HG02798 (cell line): ENCODE measurements at regions not wholly inside any gene's neighbourhood (a gene's known extent, or its start where the extent isn't known, plus 50 kb on each side); places are given as distances from the start of the nearest gene placed in this dataset.
A peak's percentile ranks its signal among the peaks of the same experiment; 100 is the strongest.

ENCODE experiments used
- ATAC-seq: cut with Tn5 transposase; IDR thresholded peaks from one replicate; pipeline ENCODE4 v1.9.1; 2021; ENCODE audit warnings: mild to moderate bottlenecking; ENCODE audit not compliant: unreplicated experiment, poor library complexity

DNA sequence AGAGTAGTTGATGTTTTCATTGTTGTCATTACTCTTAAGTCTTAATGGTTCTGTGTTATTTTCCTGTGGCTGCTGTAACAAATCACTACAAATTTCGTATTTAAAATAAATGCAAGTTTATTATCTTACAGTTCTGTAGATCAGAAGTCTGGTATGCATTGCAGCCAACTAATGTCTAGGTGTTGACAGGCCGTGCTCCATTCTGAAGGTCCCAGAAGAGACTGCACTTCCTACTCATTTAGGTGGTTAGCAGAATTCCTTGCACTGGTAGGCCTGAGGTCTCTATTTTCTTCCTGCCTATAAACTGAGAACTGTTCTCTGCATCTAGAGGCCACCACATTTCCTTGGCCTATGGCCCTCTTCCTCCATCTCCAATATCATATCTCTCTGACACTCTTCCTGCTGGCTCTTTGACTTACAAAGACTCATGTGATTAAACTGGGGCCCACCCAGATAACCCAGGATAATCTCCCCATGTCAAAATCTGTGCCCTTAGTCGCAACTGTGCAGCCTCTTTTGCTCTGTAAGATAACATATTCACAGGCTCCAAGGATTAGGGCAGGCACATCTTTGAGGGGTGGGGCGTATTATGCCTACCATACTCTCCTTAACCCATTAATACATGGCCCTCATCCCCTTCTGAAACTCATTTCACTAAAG is 468.4 kb downstream of the FOXO1 start:
- no peak for ATAC-seq

DNA sequence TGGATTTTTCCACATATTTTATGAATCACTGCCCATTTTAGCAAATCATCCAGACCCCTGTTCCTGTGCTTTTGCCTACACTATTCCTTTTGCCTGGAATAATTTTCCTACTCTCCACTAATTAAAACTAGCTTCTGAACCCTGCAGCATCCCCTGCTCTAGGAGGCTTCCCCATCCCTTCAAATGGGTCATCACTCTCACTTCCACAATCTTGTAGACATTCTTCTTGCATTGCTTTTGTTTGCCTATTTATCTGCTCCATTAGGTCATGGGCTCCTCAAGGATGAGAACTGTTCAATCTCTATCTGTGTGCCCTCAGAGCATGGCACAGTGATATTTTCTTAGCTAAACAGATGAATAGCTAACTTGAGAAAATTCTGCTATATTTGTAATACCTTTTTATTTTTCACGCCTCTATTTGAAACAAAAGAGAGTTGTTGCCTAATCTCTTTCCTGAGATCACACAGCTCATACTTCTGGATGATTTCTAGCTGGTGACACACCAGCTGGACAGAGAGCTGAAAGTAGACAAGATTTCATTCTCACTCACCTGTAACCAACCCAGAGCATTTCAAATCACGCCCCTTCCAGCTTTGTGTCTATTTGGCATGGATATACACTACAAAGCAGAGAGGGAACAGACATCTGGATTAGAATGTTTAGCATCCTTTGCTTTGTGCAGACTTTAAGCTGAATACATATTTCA is 466.0 kb downstream of the FOXO1 start:
- no peak for ATAC-seq

DNA sequence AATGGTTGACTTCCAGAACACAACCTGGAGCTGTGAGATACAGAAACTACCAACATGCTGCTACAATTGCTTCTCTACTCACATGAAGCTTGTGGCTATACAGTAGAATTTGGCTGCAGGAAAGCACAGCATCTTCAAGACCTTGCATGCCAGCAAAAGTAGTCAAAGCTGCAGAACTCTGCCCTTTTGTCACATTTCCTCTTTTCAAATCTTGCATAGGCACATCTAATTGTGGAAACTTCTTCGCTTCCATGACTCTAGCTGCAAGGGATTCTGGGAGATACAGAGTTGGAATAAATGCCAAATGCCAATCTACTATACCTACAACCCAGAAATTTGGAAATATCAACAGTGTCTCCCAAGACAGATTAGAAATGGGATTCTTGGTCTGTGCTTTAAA is 462.2 kb downstream of the FOXO1 start:
- ATAC-seq = no peak

DNA sequence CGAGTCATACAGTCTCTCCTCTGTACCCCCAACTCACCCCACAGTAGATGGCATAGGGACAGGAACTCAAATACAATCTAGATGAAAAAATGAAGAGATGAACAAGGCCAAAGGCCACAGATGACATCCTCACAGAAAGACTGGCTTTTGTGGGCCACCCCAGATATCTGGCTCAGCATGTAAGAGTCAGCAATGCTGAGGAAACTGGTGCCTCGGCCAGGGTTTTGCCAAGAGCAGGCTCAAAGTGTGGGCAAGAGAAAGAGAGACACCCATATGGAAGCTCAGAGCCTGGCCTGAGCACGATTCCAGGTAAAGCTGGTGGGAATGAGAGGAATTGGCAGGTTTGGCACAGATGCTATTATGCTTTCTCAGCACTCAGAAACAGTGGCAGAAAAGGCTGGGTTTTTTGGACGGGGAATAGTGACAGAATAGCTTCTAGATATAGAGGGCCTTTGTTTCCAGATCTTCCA is 460.6 kb downstream of the FOXO1 start:
- ATAC-seq = no peak

DNA sequence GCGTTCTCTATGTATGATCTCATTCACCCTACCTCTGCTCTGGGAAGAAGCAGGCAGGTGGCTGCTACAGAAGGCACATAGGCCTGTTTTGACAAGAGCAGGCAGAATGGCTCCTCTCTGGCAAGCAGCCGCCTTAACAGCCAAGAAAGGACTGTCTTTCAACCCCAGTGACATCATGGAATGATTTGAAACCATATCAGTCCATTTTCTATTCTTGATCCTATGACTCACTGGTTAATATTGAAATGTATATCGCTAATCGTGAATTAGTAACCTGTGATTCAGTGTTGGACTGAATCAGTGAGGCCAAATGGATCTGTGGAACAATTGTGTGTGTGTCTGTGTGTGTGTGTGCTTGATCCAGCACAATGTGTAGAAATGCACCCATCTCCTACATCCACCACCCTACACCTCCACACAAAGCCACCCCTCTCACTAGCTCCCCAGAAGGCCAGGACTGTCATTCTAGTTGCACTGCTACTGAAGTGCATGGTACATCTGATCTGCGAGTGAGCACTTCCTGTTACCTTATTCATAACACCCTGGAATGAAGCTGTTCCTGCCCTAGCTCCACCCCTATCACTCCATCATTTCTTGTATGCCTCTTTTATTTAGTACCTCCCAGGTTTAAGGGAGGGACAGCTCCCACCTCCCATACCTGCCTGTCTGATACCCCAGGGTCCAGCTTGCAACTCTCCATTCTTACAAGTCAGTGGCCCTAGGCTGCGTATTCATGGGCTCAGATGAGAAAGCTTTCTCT is 460.0 kb downstream of the FOXO1 start:
- ATAC-seq = peak; percentile 53

DNA sequence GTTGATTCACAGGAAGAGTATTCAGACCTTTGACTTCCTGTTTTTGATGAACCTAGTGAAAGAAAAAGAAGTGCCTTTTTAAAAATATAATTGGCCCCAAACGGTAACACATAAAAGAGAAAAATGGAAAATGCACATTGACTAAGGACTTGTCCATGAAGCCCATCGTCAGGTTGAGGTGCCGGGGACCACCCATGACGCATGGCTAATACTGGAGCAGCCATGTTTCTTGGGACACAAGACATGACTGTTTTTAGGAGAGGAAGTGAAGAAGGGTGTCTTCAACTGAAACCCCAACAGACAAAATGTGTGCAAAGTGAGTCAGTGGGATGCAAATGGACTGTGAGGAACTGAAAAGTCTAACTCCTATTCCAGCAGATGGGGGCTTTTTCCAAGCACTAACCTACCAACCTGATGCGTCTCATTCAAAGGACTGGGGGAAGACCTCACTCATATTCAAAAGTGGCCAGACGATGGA is 459.4 kb downstream of the FOXO1 start:
- peak; percentile 63 for ATAC-seq

DNA sequence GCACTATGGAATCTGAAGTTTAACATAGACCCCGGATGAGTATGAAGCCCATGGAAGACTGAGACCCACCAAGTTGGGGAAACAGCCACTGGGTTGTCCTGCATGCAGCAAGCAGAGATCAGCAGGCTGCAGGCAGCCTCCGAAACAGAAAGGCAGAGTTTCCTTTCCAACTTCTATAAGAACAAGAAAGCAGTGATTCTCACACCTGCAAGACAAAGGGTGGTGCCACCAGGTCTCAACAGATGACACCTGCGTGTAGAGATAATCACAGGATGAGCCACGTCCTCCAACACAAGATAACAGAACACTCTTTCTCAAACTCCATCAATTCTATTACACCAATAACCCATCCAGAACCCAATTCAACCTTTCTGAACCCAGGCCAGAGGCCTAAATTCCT is 457.9 kb downstream of the FOXO1 start:
- ATAC-seq = peak; percentile 42

DNA sequence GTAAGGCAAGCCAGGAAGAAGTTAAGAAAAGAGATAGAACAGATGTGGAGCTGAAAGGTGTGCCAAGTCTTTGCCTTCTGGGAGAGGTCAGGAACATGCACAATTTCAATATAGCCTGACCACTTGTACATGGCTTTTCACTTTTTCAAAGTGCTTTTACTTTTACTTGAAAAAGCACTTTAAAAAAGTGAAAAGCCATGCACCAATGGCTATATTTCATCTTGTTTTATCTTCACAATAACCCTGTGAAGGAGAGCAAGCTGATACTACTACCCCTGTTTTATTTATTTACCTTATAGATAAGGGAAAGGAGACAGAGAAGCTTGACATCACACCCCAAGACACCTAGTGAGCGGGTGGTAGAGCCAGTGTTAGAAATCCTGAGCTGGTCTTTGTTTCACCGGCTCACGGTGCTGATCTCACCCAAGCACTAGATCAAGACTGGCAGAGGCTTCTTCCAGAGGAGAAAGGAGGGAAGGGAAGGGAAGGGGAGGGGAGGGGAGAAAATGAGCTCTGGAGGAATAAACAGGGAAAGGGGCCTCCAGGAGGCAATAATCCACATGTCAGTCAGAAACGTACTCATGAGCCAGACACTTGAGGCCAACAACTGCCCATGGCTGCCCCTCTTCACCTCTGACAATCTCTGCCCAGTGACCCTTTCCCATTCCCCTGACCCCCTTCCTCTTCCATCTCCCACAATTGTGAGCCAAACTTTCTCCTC is 455.4 kb downstream of the FOXO1 start:
- no peak for ATAC-seq

DNA sequence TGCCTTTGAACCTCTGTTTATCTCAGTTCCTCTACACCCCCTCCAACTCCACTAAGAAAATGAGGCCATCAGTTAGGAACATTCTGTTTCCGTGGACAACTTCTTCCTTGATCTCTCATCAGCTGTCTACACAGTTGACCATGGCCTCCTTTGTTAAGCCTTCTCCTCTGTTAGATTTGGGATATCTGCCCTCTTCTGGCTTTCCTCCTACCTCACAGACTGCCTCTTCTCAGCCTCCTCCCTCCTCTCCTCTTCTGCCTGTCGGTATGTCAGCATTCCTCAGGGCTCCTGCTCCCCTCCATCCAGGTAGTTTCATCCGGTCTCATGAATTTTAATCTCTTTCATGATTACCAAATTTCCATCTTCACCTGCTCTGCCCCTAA is 454.9 kb downstream of the FOXO1 start:
- no peak for ATAC-seq

DNA sequence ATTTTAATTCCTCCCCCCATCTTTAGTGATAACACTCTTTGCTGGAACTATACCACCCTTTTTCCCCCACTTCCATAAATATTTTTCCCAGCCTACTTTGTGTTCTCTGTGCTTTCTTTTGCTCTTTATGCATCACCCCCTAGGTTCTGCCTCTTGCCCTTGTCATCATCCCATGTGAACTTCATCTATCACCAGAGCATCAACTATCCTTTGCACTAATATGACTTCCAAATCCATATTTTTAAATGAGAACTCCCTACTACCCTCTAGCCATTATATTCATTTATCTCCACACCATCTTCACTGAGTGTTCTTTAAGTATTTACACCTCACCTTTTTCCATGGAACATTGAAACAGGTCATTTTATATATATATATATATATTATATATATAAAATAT is 452.7 kb downstream of the FOXO1 start:
- no peak for ATAC-seq

DNA sequence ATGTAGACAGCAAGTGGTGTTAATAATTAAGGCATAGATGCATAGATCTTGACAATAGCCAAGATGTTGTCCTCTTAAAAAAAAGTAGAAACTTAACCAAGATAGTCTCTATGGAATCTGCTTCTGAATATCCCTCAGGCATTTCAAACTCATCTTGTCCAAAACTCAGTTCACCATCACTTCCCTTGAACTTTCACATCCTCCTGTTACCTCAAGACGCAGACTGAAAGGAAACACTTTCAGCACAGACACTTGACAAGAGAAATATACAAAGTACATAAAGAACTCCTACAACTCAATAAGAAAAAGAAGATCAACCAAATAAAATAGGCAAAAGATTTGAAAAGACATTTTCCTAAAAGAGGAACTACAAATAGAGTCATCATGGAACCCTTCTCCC is 451.1 kb downstream of the FOXO1 start:
- ATAC-seq = no peak

DNA sequence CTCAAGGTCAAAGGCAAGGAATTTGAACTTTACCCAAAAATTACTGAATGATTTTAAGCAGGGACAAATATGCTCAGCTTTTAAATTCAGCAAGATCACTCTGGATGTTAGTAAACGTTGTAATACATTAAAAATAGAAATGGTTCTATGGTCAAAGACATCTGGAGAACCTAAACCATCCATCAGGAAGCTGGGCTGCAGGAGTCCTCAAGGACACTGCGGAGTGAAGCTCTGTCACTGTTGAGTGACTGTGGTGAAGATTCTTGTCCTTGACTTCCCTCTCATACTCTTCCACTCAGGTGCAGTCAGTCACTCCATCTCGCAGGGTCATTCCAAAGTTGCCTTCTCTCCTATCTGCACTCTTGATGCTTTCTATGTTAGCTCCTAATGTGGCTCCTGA is 450.7 kb downstream of the FOXO1 start:
- ATAC-seq = no peak

DNA sequence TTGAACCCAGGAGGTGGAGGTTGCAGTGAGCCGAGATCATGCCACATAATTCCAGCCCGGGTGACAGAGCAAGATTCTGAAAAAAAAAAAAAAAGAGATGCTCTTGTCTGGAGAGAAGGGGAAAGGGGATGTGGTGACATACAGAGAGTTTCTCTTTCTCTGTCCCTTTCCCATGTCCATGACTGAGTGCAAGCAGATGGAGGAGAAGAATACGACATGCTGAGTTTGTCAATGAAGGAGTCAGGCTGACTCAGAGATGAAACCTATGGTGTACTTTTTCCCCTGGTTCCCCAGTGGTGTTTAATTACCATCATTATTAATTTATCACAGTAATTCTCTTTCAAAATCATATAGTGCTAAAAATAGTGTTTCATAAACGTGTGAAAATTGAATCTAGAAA is 448.8 kb downstream of the FOXO1 start:
- ATAC-seq = no peak

DNA sequence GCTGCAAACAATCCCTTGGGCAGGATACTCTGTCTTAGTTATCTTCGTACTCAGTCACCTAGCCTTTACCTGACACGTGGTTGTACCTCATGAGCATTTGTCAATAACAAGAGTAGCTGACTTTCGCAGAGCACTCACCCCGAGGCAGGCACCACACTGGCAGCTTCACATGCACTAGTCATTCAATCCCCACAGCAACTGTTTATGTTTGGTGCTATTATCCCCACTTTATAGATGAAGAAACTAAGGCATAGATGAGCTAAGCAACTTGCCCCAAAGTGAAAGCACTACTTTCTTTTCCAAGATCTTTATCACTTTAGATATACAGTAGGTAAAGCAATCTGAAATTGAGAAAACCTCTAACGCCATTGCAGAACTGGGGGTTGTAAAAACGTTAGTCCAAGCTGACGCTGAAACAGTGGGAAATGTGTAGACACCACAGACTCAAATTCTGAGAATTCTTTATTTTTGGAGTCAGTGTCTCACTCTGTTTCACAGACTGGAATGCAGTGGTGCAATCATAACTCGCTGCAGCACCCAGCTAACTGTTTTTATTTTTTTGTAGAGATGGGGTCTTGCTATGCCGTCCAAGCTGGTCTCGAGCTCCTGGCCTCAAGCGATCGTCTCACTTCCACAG is 446.0 kb downstream of the FOXO1 start:
- no peak for ATAC-seq

DNA sequence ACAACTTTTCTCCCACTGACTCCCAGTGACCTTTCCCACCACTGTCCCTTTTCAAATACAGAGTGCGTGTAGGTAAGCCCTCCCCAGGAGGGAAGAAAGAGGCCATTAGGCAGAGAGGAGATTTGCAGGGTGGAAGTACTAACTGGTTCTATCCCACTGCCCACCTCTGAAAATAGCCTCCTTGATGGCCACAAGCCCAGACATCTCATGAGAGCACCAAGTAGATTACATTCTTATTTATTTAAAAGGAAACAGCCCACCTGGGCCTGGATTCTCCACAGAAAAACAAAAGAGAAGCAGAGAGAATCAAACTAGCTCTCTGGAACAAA is 445.3 kb downstream of the FOXO1 start:
- ATAC-seq = no peak

DNA sequence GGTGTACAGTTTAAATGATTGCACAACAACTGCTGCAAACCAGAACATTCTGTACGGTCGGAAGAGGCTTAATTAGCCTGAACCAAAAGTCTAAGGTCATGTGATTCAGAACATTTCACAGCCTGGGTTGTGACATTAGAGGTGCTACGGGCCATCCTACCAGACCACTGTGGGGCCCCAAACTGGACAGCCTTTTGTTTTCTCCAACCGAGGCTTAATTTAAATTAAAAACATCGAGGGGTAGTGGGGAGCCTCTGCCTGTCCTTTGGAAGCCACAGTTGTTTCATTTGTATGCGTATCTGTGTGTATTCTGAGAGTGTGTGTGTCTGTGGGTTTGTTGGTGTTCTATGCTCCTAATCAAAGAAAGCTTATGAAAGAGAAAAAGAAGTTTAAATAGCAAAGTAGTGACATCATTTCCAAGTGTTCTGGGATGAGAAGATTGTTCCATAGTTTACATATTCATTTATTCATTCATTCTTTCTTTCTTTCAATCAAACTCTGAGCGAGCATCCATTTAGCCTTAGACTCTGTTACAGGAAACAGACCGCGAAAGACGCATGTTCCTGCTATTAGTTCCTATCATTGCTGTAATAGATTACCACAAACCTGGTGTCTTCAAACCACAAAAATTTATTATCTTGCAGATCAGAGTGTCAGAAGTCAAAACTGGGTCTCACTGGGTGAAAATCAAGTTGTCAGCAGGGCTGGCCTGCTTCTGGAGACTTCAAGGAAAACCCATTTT is 444.8 kb downstream of the FOXO1 start:
- ATAC-seq = no peak

DNA sequence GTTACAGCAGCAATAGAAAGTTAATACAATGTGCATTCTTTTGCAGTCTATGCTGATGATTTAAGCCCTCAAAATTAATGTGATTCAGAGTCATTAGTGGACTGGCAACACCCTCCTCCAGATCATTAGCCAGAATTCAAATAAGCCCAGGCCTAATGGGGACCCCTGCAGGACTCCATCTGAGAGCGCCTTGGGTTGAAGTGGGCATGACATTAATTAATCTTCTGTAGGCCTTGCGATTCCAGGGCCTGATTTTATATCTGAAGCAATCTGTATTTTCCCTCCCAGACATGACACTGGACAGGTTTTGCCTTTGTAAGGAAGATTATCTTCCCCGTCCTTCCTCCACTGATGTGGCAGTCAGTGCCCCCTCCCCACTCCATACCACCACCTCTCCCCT is 442.9 kb downstream of the FOXO1 start:
- no peak for ATAC-seq

DNA sequence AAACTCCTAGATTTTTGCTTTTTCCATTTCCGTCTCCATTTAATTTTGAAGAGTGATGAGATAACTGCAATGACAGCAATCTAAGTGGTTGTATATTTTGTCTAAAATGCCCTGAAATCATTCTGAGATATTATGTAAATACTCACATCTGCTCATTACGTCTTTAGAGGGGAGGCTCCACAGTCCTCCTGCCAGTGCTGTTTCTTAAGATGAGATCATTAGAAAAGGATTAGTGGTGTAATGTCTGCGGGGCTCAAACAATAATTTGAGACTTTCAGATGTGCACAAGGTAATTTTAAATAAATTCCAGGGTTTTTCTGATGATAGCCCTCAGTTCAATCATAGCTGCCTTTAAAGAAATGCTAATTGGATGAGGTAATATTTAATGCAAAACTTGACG is 437.9 kb downstream of the FOXO1 start:
- ATAC-seq = no peak

DNA sequence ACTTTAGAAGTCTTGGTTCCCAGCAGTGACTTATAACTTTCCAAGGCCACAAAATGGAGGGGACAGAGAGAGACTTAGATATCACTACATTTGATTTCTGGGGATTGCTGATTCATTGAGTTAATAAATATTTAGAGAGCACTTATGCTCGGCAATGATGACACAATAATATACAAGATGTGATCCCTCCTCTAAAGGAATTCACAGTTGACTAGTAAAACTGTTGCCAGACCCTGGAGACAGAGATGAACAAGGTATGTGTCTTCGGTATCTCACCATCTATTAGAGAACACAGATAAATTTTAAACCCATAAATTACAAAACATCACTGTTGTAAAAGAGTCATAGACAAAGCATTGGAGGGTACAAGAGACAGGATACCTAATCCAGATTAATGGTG is 437.5 kb downstream of the FOXO1 start:
- ATAC-seq = no peak

DNA sequence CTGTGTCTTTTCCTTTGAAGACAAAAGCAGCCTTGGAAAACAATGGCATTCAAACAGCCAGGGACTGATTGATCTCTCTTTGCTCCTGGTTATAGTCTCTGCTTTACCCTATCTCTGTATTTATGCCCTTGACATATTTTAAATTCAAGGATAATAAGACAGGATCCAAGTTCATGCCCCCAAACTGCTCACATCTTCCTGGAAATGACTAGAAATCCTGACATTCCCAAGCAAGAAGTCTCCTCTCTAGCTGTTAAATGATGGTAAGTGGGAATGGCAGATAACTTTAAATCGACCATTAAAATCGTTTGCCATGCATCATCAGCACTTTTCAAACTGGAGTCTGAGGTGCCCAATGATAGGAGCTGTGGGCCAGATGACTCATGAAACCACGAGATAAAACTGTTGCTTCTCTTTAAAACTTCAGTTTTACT is 435.6 kb downstream of the FOXO1 start:
- no peak for ATAC-seq
